Liver (tissue), 3 donors: ENCODE measurements at regions not wholly inside any gene's neighbourhood (a gene's known extent, or its start where the extent isn't known, plus 50 kb on each side); places are given as distances from the start of the nearest gene placed in this dataset.

Experiments
- GABPA ChIP-seq, 2 donors: IDR thresholded peaks in 1 of 2; conservative IDR thresholded peaks in 1 of 2; 2 replicates each; pipeline ENCODE4 v1.6.1; 2016; ENCODE audit warnings: antibody characterized with exemption in 2 of 2, mild to moderate bottlenecking in 1 of 2, moderate library complexity in 1 of 2
- TF ChIP-seq, protein P1 (sequence below): fragments of 150-350 bp; IDR thresholded peaks from 2 replicates; pipeline ENCODE4 v1.5.1; 2017; ENCODE audit warnings: improper control_type of control experiment, low read depth, low read length; ENCODE audit not compliant: missing input control
- TF ChIP-seq, protein P2 (sequence below): IDR thresholded peaks from 2 replicates; pipeline ENCODE4 v1.6.1; 2016; ENCODE audit warnings: antibody characterized with exemption, mild to moderate bottlenecking
- donor health status: healthy.
- donor health status: healthy.

- no peak for TF ChIP-seq GABPA (IDR thresholded peaks at IDR 0.05 in 1 of 2, conservative IDR thresholded peaks at IDR 0.05 in 1 of 2)
- TF ChIP-seq, protein P1, sequence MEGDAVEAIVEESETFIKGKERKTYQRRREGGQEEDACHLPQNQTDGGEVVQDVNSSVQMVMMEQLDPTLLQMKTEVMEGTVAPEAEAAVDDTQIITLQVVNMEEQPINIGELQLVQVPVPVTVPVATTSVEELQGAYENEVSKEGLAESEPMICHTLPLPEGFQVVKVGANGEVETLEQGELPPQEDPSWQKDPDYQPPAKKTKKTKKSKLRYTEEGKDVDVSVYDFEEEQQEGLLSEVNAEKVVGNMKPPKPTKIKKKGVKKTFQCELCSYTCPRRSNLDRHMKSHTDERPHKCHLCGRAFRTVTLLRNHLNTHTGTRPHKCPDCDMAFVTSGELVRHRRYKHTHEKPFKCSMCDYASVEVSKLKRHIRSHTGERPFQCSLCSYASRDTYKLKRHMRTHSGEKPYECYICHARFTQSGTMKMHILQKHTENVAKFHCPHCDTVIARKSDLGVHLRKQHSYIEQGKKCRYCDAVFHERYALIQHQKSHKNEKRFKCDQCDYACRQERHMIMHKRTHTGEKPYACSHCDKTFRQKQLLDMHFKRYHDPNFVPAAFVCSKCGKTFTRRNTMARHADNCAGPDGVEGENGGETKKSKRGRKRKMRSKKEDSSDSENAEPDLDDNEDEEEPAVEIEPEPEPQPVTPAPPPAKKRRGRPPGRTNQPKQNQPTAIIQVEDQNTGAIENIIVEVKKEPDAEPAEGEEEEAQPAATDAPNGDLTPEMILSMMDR: no peak
- TF ChIP-seq, protein P2, sequence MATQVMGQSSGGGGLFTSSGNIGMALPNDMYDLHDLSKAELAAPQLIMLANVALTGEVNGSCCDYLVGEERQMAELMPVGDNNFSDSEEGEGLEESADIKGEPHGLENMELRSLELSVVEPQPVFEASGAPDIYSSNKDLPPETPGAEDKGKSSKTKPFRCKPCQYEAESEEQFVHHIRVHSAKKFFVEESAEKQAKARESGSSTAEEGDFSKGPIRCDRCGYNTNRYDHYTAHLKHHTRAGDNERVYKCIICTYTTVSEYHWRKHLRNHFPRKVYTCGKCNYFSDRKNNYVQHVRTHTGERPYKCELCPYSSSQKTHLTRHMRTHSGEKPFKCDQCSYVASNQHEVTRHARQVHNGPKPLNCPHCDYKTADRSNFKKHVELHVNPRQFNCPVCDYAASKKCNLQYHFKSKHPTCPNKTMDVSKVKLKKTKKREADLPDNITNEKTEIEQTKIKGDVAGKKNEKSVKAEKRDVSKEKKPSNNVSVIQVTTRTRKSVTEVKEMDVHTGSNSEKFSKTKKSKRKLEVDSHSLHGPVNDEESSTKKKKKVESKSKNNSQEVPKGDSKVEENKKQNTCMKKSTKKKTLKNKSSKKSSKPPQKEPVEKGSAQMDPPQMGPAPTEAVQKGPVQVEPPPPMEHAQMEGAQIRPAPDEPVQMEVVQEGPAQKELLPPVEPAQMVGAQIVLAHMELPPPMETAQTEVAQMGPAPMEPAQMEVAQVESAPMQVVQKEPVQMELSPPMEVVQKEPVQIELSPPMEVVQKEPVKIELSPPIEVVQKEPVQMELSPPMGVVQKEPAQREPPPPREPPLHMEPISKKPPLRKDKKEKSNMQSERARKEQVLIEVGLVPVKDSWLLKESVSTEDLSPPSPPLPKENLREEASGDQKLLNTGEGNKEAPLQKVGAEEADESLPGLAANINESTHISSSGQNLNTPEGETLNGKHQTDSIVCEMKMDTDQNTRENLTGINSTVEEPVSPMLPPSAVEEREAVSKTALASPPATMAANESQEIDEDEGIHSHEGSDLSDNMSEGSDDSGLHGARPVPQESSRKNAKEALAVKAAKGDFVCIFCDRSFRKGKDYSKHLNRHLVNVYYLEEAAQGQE: no peak
These were observed 420.6 kb downstream of the TDRD15 start for GRCh38 chr2:21544392-21544791.
